Endothelial cell of umbilical vein (primary cell): ENCODE measurements at regions not wholly inside any gene's neighbourhood (a gene's known extent, or its start where the extent isn't known, plus 50 kb on each side); places are given as distances from the start of the nearest gene placed in this dataset.

ENCODE experiments used
- EZH2 ChIP-seq: IDR thresholded peaks from 2 replicates; pipeline ENCODE4 v1.6.1; 2012; ENCODE audit warnings: borderline replicate concordance, low read depth, mild to moderate bottlenecking, moderate library complexity, low read length, inconsistent platforms; ENCODE audit not compliant: severe bottlenecking
- POLR2A ChIP-seq: IDR thresholded peaks from 2 replicates; pipeline ENCODE4 v1.6.1; 2012; ENCODE audit warnings: low read depth, mild to moderate bottlenecking, control low read depth, low read length
- POLR2AphosphoS5 ChIP-seq: IDR thresholded peaks from 2 replicates; pipeline ENCODE4 v1.6.1; 2012; ENCODE audit warnings: low read depth, mild to moderate bottlenecking, control low read depth, low read length, moderate library complexity; ENCODE audit not compliant: insufficient read depth
- TF ChIP-seq, protein P1 (sequence below), 2 donors: IDR thresholded peaks; 1 replicate in 1 of 2; 2 replicates in 1 of 2; pipeline ENCODE4 v1.5.1; 2011; ENCODE audit warnings: low read length in 2 of 2, mild to moderate bottlenecking in 2 of 2, moderate library complexity in 2 of 2, control low read depth in 1 of 2, inconsistent platforms in 1 of 2, low read depth in 1 of 2; ENCODE audit not compliant: insufficient read depth in 1 of 2; ENCODE audit errors: extremely low read depth in 1 of 2

GRCh38 chr10:43946445-43946844 lies 297.8 kb upstream of the ZNF32 start:
- TF ChIP-seq, protein P1, sequence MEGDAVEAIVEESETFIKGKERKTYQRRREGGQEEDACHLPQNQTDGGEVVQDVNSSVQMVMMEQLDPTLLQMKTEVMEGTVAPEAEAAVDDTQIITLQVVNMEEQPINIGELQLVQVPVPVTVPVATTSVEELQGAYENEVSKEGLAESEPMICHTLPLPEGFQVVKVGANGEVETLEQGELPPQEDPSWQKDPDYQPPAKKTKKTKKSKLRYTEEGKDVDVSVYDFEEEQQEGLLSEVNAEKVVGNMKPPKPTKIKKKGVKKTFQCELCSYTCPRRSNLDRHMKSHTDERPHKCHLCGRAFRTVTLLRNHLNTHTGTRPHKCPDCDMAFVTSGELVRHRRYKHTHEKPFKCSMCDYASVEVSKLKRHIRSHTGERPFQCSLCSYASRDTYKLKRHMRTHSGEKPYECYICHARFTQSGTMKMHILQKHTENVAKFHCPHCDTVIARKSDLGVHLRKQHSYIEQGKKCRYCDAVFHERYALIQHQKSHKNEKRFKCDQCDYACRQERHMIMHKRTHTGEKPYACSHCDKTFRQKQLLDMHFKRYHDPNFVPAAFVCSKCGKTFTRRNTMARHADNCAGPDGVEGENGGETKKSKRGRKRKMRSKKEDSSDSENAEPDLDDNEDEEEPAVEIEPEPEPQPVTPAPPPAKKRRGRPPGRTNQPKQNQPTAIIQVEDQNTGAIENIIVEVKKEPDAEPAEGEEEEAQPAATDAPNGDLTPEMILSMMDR (IDR thresholded peaks at IDR 0.05; ENCODE audit: extremely low read depth in 1 of 2, insufficient read depth in 1 of 2, low read depth in 1 of 2, low read length in 2 of 2), result no peak
- TF ChIP-seq EZH2 (no peak), POLR2A (no peak), POLR2AphosphoS5 (no peak)
